Cardiac fibroblast (primary cell): ENCODE measurements at regions not wholly inside any gene's neighbourhood (a gene's known extent, or its start where the extent isn't known, plus 50 kb on each side); places are given as distances from the start of the nearest gene placed in this dataset.

ENCODE experiments used
- DNase-seq, 2 donors: peaks; one replicate each; pipeline versions ENCODE4 v3.0.0 to v3.0.0-alpha.2; 2010; ENCODE audit warnings: low read depth in 2 of 2
- H3K4me3 ChIP-seq, 2 donors: replicated peaks in 1 of 2; 1 replicate in 1 of 2; 2 replicates in 1 of 2; pipeline ENCODE4 v1.5.1; 2011; ENCODE audit warnings: low read depth in 2 of 2, low read length in 2 of 2, mild to moderate bottlenecking in 2 of 2, moderate library complexity in 1 of 2
- CTCF ChIP-seq: IDR thresholded peaks from one replicate; pipeline ENCODE4 v1.5.1; 2011; ENCODE audit warnings: low read depth, mild to moderate bottlenecking, low read length, inconsistent platforms

GRCh38 chr10:61612450-61612849 is 50.3 kb upstream of the CABCOCO1 start:
- TF ChIP-seq CTCF: no peak
- DNase-seq: no peak
- no peak overlapping the region for H3K4me3 ChIP-seq

- TF ChIP-seq CTCF: no peak
- H3K4me3 ChIP-seq: no peak overlapping the region
- DNase-seq: no peak
Measured at GRCh38 chr10:61612009-61612408, 50.7 kb upstream of the CABCOCO1 start.

- no peak for TF ChIP-seq CTCF
- H3K4me3 ChIP-seq: no peak overlapping the region
- no peak for DNase-seq
Measured at GRCh38 chr10:61609701-61610100, 53.0 kb upstream of the CABCOCO1 start.

GRCh38 chr10:61608255-61609033 is 54.3 kb upstream of the CABCOCO1 start:
- TF ChIP-seq CTCF: no peak
- H3K4me3 ChIP-seq: no peak overlapping the region
- peak; percentile 25 to 41 for DNase-seq

- H3K4me3 ChIP-seq: no peak overlapping the region
- TF ChIP-seq CTCF: peak; percentile 64
- DNase-seq: peak in 1 of 2 donors; percentile 38
Measured at GRCh38 chr10:61606959-61607907, 55.5 kb upstream of the CABCOCO1 start.

GRCh38 chr10:61605221-61605620 is 57.5 kb upstream of the CABCOCO1 start:
- no peak overlapping the region for H3K4me3 ChIP-seq
- no peak for DNase-seq
- TF ChIP-seq CTCF: no peak
